GM18511 (cell line): ENCODE measurements at regions not wholly inside any gene's neighbourhood (a gene's known extent, or its start where the extent isn't known, plus 50 kb on each side); places are given as distances from the start of the nearest gene placed in this dataset.

Experiments used
- ATAC-seq: cut with Tn5 transposase; IDR thresholded peaks from one replicate; pipeline ENCODE4 v1.9.1; 2021; ENCODE audit warnings: mild to moderate bottlenecking, moderate library complexity; ENCODE audit not compliant: unreplicated experiment

- ATAC-seq: no peak
These were observed 1139.6 kb upstream of the PCDH9 start for GRCh38 chr13:68369739-68370138.

GRCh38 chr13:68368922-68369321 lies 1138.8 kb upstream of the PCDH9 start:
- ATAC-seq: no peak

GRCh38 chr13:68359105-68359504 lies 1129.0 kb upstream of the PCDH9 start:
- no peak for ATAC-seq

GRCh38 chr13:68358294-68358705 lies 1128.2 kb upstream of the PCDH9 start:
- no peak for ATAC-seq

GRCh38 chr13:68350554-68350953 lies 1120.4 kb upstream of the PCDH9 start:
- no peak for ATAC-seq

- no peak for ATAC-seq
These were observed 1117.1 kb upstream of the PCDH9 start for GRCh38 chr13:68347220-68347619.

- no peak for ATAC-seq
These were observed 1115.9 kb upstream of the PCDH9 start for GRCh38 chr13:68345963-68346531.

- ATAC-seq: no peak
These were observed 1093.0 kb upstream of the PCDH9 start for GRCh38 chr13:68323124-68323523.

GRCh38 chr13:68319384-68319783 lies 1089.2 kb upstream of the PCDH9 start:
- ATAC-seq: no peak

GRCh38 chr13:68304286-68304893 lies 1074.3 kb upstream of the PCDH9 start:
- ATAC-seq: peak; percentile 87

- no peak for ATAC-seq
These were observed 1063.5 kb upstream of the PCDH9 start for GRCh38 chr13:68293631-68294030.

GRCh38 chr13:68292601-68293000 lies 1062.5 kb upstream of the PCDH9 start:
- ATAC-seq: no peak

- ATAC-seq: no peak
These were observed 1061.5 kb upstream of the PCDH9 start for GRCh38 chr13:68291595-68291994.

- no peak for ATAC-seq
These were observed 1045.6 kb upstream of the PCDH9 start for GRCh38 chr13:68275758-68276157.

GRCh38 chr13:68272652-68273051 lies 1042.5 kb upstream of the PCDH9 start:
- no peak for ATAC-seq

- ATAC-seq: no peak
These were observed 1034.6 kb upstream of the PCDH9 start for GRCh38 chr13:68264692-68265091.

- no peak for ATAC-seq
These were observed 1031.0 kb upstream of the PCDH9 start for GRCh38 chr13:68261105-68261504.

- no peak for ATAC-seq
These were observed 1027.1 kb upstream of the PCDH9 start for GRCh38 chr13:68257111-68257842.

GRCh38 chr13:68254151-68254550 lies 1024.0 kb upstream of the PCDH9 start:
- no peak for ATAC-seq

- no peak for ATAC-seq
These were observed 1004.1 kb upstream of the PCDH9 start for GRCh38 chr13:68234274-68234673.

GRCh38 chr13:68232351-68233130 lies 1002.4 kb upstream of the PCDH9 start:
- no peak for ATAC-seq
